Neuronal stem cell (in vitro differentiated cells): ENCODE measurements at regions not wholly inside any gene's neighbourhood (a gene's known extent, or its start where the extent isn't known, plus 50 kb on each side); places are given as distances from the start of the nearest gene placed in this dataset.

Experiments used
- DNase-seq: peaks from one replicate; pipeline ENCODE4 v3.0.0-alpha.2; 2013; ENCODE audit warnings: low spot score
- H2AFZ ChIP-seq: one replicate; pipeline ENCODE4 v1.6.1; 2013; ENCODE audit warnings: mild to moderate bottlenecking, low read length, inconsistent platforms
- H2AK5ac ChIP-seq: 2 replicates; pipeline ENCODE4 v1.6.1; 2013; ENCODE audit warnings: low read depth, mild to moderate bottlenecking, inconsistent platforms, low read length, moderate library complexity, mixed read lengths
- H2BK120ac ChIP-seq: 2 replicates; pipeline ENCODE4 v1.6.1; 2013; ENCODE audit warnings: low read depth, mild to moderate bottlenecking, inconsistent platforms, low read length, moderate library complexity, mixed read lengths
- H2BK12ac ChIP-seq: one replicate; pipeline ENCODE4 v1.6.1; 2013; ENCODE audit warnings: low read length, inconsistent platforms
- H2BK15ac ChIP-seq: 2 replicates; pipeline ENCODE4 v1.6.1; 2013; ENCODE audit warnings: mild to moderate bottlenecking, low read length, inconsistent platforms, mixed read lengths
- H2BK5ac ChIP-seq: one replicate; pipeline ENCODE4 v1.6.1; 2013; ENCODE audit warnings: inconsistent platforms, mild to moderate bottlenecking, low read length, moderate library complexity
- H3K14ac ChIP-seq: one replicate; pipeline ENCODE4 v1.6.1; 2013; ENCODE audit warnings: low read length, inconsistent platforms
- H3K18ac ChIP-seq: 2 replicates; pipeline ENCODE4 v1.6.1; 2013; ENCODE audit warnings: low read length, inconsistent platforms
- H3K23ac ChIP-seq: 2 replicates; pipeline ENCODE4 v1.6.1; 2013; ENCODE audit warnings: low read depth, mild to moderate bottlenecking, mixed read lengths, low read length, inconsistent platforms; ENCODE audit not compliant: poor library complexity
- H3K27ac ChIP-seq: replicated peaks from 3 replicates; pipeline ENCODE4 v1.5.1; 2013; ENCODE audit warnings: low read length, inconsistent platforms
- H3K27me3 ChIP-seq, 3 experiments: 2 replicates each; pipeline ENCODE4 v1.6.1; 2013; ENCODE audit warnings: low read length in 3 of 3, mild to moderate bottlenecking in 2 of 3, inconsistent platforms in 1 of 3, low read depth in 1 of 3, mixed read lengths in 1 of 3, moderate library complexity in 1 of 3; ENCODE audit not compliant: control insufficient read depth in 3 of 3, insufficient read depth in 3 of 3
- H3K36me3 ChIP-seq, 2 donors: replicated peaks in 1 of 2; 2 replicates each; pipeline ENCODE4 v1.6.1; 2013; ENCODE audit warnings: low read length in 2 of 2; ENCODE audit not compliant: control insufficient read depth in 2 of 2, insufficient read depth in 2 of 2
- H3K4ac ChIP-seq: 2 replicates; pipeline ENCODE4 v1.6.1; 2013; ENCODE audit warnings: inconsistent platforms, mild to moderate bottlenecking, low read length, moderate library complexity
- H3K4me1 ChIP-seq, 2 donors: 1 replicate in 1 of 2; 2 replicates in 1 of 2; pipeline ENCODE4 v1.6.1; 2013; ENCODE audit warnings: low read length in 2 of 2, low read depth in 1 of 2; ENCODE audit not compliant: control insufficient read depth in 2 of 2, insufficient read depth in 1 of 2
- H3K4me2 ChIP-seq: one replicate; pipeline ENCODE4 v1.6.1; 2013; ENCODE audit warnings: mild to moderate bottlenecking, low read length, inconsistent platforms; ENCODE audit not compliant: insufficient read depth, poor library complexity, severe bottlenecking
- H3K4me3 ChIP-seq, 2 donors: 2 replicates each; pipeline ENCODE4 v1.5.1; 2013; ENCODE audit warnings: low read length in 2 of 2, mild to moderate bottlenecking in 2 of 2, inconsistent platforms in 1 of 2, moderate library complexity in 1 of 2
- H3K79me1 ChIP-seq: one replicate; pipeline ENCODE4 v1.6.1; 2013; ENCODE audit warnings: low read depth, mild to moderate bottlenecking, inconsistent platforms, low read length, moderate library complexity
- H3K9ac ChIP-seq: one replicate; pipeline ENCODE4 v1.6.1; 2013; ENCODE audit warnings: mild to moderate bottlenecking, low read depth, low read length, inconsistent platforms; ENCODE audit not compliant: poor library complexity
- H3K9me3 ChIP-seq, 2 donors: replicated peaks in 1 of 2; 2 replicates each; pipeline versions ENCODE3 to v1.6.1; 2013; ENCODE audit warnings: low read length in 2 of 2, mild to moderate bottlenecking in 2 of 2, inconsistent platforms in 1 of 2, low read depth in 1 of 2, mixed read lengths in 1 of 2, moderate library complexity in 1 of 2; ENCODE audit not compliant: control insufficient read depth in 2 of 2, insufficient read depth in 1 of 2
- H4K8ac ChIP-seq: one replicate; pipeline ENCODE4 v1.6.1; 2013; ENCODE audit warnings: low read depth, mild to moderate bottlenecking, inconsistent platforms, low read length, moderate library complexity
- H4K91ac ChIP-seq: one replicate; pipeline ENCODE4 v1.6.1; 2013; ENCODE audit warnings: low read length, low read depth, mild to moderate bottlenecking, inconsistent platforms; ENCODE audit not compliant: poor library complexity
- WGBS, 2 donors: extraction: QIAGEN DNeasy Blood & Tissue Kit; methylation state at CpG; one replicate each; pipeline ENCODE4 v1.1.7; 2013; ENCODE audit warnings: missing lambda C conversion rate in 2 of 2, mixed read lengths in 1 of 2; ENCODE audit not compliant: insufficient read length in 2 of 2, insufficient replicate concordance in 1 of 2; ENCODE audit errors: extremely low coverage in 2 of 2; 5-methylcytosine and 5-hydroxymethylcytosine counted together

DNA sequence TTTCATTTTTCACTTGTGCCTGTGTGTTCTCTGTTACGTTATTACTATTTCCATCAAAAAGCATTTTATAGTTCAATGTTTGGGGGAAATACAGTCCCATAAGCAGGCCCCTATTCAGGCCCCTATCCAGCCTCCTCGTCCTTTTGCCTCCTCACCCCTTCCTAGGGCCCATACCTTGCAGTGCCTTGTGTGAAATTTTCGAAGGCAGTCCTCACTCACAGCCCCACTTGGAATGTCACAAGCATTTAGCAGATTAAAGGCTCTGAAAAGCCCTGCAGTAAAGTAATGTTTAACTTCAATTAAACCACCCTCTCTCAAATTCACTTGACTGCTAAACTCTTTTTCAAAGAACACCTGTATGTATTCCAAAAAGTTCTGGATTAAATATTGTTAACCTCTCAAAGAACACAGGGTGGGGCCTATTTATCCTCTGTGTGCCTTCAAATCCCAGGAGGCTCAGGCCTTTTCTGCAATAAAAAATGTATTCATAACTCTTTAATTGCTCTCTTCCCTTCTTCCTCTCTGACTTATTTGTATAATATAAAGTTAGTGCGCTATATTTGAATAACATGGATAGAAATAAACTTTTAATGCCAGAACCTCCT is 202.5 kb downstream of the FOXA2 start:
- no peak overlapping the region for H3K9ac ChIP-seq
- no peak overlapping the region for H3K14ac ChIP-seq
- no peak overlapping the region for H2BK120ac ChIP-seq
- no peak overlapping the region for H2AK5ac ChIP-seq
- H3K9me3 ChIP-seq: no peaks in the 10 kb centered on the region
- H3K4me2 ChIP-seq: no peak overlapping the region
- no peak overlapping the region for H2BK5ac ChIP-seq
- DNase-seq: no peak
- H3K4ac ChIP-seq: no peak overlapping the region
- WGBS, 2 donors: no CpG with 5 or more reads among the region's 4 CpGs
- H2AFZ ChIP-seq: no peak overlapping the region
- H3K23ac ChIP-seq: no peak overlapping the region
- no peak overlapping the region for H3K27ac ChIP-seq
- no peak overlapping the region for H4K8ac ChIP-seq
- no peak overlapping the region for H2BK15ac ChIP-seq
- H3K4me3 ChIP-seq: no peak overlapping the region
- no peak overlapping the region for H3K18ac ChIP-seq
- no peaks in the 10 kb centered on the region for H3K79me1 ChIP-seq
- H3K4me1 ChIP-seq: no peaks in the 10 kb centered on the region
- H3K36me3 ChIP-seq: no peaks in the 10 kb centered on the region
- H4K91ac ChIP-seq: no peak overlapping the region
- no peak overlapping the region for H2BK12ac ChIP-seq
- no peaks in the 10 kb centered on the region for H3K27me3 ChIP-seq

DNA sequence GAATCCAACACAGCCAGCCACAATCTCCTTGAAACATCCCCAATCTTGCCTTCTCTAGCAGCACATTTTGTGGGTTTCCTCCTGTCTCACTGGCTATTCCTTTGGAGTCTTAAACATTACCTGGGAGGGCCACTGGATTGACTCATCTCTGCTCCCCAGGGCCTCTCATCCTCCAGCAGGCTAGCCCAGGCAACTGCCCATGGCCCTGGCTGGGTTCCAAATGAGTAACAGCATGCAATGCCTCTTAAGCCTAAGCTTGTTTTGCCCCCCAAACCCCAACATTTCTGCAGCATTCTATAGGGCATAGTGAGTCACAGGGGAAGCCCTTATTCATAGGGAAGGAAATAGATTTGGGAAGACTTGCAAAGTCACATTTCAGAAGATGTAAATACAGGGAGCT is 204.9 kb downstream of the FOXA2 start:
- no peak for DNase-seq

DNA sequence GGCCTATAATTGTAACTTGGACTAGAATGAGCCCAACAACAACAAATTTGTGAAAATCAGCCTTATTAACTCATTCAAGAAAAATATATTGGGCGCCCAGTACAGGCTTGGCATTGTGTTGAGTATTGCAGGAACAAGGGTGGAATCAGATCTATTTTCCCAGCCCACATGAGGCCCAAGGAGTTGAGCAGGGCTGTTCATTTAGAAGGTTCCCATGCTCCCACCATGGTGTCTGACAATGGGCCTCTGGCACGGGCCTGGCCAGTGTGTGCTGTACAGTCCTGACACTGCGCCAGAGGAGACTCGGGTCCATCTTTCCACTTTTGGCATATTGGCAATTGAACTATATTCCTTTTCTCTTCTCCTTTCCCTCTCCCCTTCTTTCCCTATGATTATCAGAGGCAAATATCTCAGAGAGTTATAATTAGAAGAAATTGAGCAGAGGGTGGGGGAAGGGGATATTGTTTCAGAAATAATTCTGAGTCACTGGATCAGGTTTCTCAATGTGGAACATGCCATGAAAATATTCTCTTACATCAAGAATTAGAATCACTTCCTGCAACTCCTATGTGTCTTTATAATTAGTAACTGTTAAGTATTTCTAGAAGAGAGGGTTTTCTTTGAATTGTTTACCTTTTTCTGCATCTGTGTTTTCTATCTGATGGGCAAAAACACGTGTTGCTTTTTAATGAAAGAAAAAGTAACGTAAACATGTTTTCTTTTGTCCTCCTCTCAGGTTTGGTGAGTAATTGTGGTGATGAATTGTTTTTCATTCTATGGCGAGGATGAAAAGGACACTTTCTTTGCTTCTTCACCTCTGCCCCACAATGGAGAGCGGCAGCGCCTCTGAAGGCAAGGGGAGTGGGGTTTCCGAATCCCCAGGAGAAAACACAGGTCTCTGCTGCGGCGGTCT is 209.4 kb downstream of the FOXA2 start:
- H3K4me2 ChIP-seq: no peak overlapping the region
- WGBS, 2 donors: no CpG with 5 or more reads among the region's 12 CpGs
- no peak overlapping the region for H3K4me3 ChIP-seq
- H4K8ac ChIP-seq: no peak overlapping the region
- H3K23ac ChIP-seq: no peak overlapping the region
- H2AFZ ChIP-seq: no peak overlapping the region
- H3K18ac ChIP-seq: no peak overlapping the region
- H2BK15ac ChIP-seq: no peak overlapping the region
- no peak for DNase-seq
- H3K14ac ChIP-seq: no peak overlapping the region
- H3K9me3 ChIP-seq: no peaks in the 10 kb centered on the region
- H3K79me1 ChIP-seq: no peaks in the 10 kb centered on the region
- H3K27ac ChIP-seq: no peak overlapping the region
- no peaks in the 10 kb centered on the region for H3K27me3 ChIP-seq
- H3K4ac ChIP-seq: no peak overlapping the region
- H4K91ac ChIP-seq: no peak overlapping the region
- H2AK5ac ChIP-seq: no peak overlapping the region
- H2BK120ac ChIP-seq: no peak overlapping the region
- no peak overlapping the region for H2BK5ac ChIP-seq
- no peak overlapping the region for H3K9ac ChIP-seq
- no peaks in the 10 kb centered on the region for H3K36me3 ChIP-seq
- no peak overlapping the region for H2BK12ac ChIP-seq
- H3K4me1 ChIP-seq: peaks cover 0 to 3% of the 10 kb centered on the region in 2 donors

More for the DNA sequence above, 204.9 kb downstream of the FOXA2 start:
- H2BK12ac ChIP-seq: no peak overlapping the region
- no peak overlapping the region for H3K14ac ChIP-seq
- no peaks in the 10 kb centered on the region for H3K27me3 ChIP-seq
- no peaks in the 10 kb centered on the region for H3K36me3 ChIP-seq
- no peak overlapping the region for H3K4me3 ChIP-seq
- no peak overlapping the region for H3K27ac ChIP-seq
- no peak overlapping the region for H2BK120ac ChIP-seq
- H3K9me3 ChIP-seq: no peaks in the 10 kb centered on the region
- H2BK5ac ChIP-seq: no peak overlapping the region
- H3K4ac ChIP-seq: no peak overlapping the region
- H3K23ac ChIP-seq: no peak overlapping the region
- no peaks in the 10 kb centered on the region for H3K79me1 ChIP-seq
- no peak overlapping the region for H4K8ac ChIP-seq
- no peak overlapping the region for H2AFZ ChIP-seq
- no peak overlapping the region for H3K18ac ChIP-seq
- no peak overlapping the region for H4K91ac ChIP-seq
- no peak overlapping the region for H2AK5ac ChIP-seq
- no peak overlapping the region for H2BK15ac ChIP-seq
- no peak overlapping the region for H3K9ac ChIP-seq
- peaks cover 0 to 3% of the 10 kb centered on the region in 2 donors for H3K4me1 ChIP-seq
- no peak overlapping the region for H3K4me2 ChIP-seq

DNA sequence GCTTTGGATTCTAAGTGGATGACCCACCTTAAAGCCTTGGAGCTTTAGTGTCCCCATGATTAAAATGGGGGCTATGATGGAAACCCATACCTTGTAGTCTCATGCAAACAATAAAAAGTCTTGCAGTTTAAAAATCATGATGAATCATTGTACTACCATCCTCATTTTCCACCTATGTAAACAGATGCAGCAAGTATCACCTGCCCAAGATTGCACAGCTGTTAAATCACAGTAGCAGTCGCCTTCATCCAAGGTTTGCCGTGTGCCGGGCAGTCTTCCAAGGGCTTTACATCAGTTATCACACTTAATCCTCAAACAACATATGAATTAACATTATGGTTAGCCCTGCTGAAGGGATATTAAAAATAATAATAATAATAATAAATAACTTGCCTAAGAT is 210.3 kb downstream of the FOXA2 start:
- no peak overlapping the region for H3K4me2 ChIP-seq

More for the DNA sequence above, 210.3 kb downstream of the FOXA2 start:
- H3K27me3 ChIP-seq: no peaks in the 10 kb centered on the region
- no peak overlapping the region for H3K27ac ChIP-seq
- H2AFZ ChIP-seq: no peak overlapping the region
- peaks cover 0 to 3% of the 10 kb centered on the region in 2 donors for H3K4me1 ChIP-seq
- H3K9ac ChIP-seq: no peak overlapping the region
- no CpG with 5 or more reads among the region's 3 CpGs for WGBS, 2 donors
- H3K36me3 ChIP-seq: no peaks in the 10 kb centered on the region
- DNase-seq: no peak
- H2AK5ac ChIP-seq: no peak overlapping the region
- no peak overlapping the region for H2BK12ac ChIP-seq
- H4K8ac ChIP-seq: no peak overlapping the region
- no peak overlapping the region for H2BK5ac ChIP-seq
- H3K23ac ChIP-seq: no peak overlapping the region
- H3K4ac ChIP-seq: no peak overlapping the region
- H3K9me3 ChIP-seq: no peaks in the 10 kb centered on the region
- H3K4me3 ChIP-seq: no peak overlapping the region
- no peak overlapping the region for H2BK120ac ChIP-seq
- no peak overlapping the region for H3K14ac ChIP-seq
- H3K18ac ChIP-seq: no peak overlapping the region
- H2BK15ac ChIP-seq: no peak overlapping the region
- H4K91ac ChIP-seq: no peak overlapping the region
- H3K79me1 ChIP-seq: no peaks in the 10 kb centered on the region
